ENCODE measurements at regions not wholly inside any gene's neighbourhood (a gene's known extent, or its start where the extent isn't known, plus 50 kb on each side); places are given as distances from the start of the nearest gene placed in this dataset.

DNA sequence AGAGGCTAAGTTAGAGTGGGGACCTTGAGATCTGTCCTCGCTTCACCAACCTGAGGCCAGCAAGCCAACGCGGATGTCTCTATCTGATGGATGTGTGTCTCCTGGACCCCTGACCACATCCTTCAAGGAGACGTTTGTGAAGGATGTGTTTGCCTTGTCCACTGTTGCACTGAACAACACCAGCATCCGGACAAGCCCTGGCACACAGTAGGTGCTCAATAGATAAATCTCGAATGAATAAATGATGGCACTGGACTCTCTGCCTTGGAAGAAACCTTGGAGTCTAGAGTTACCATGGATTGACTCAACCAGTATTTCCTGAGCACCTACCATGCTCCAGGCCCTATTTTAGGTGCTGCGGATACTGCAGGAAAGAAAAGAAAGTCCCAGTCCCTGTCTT, 97.7 kb upstream of the PTPN1 start:
- DNase-seq: no peak

DNA sequence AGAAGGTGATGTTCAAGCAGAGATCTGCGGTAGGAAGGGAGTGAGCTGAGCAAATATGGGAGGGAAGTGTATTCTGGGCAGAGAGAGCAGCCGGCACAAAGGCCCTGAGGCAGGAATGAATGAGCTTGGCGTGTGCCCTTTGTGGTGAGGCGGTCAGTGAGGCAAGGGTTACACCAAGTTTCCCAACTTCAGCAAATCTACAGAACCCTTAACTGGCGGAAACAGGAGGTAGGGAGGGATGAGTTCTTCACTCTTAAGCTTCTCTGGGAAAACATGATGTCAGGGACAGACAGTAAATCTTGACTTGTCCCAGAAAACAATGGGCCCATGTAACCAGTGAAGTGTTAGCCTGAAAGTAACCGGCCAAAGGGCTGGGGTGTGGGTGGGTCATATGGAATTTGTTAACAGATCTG, 97.1 kb upstream of the PTPN1 start:
- no peak for DNase-seq

DNA sequence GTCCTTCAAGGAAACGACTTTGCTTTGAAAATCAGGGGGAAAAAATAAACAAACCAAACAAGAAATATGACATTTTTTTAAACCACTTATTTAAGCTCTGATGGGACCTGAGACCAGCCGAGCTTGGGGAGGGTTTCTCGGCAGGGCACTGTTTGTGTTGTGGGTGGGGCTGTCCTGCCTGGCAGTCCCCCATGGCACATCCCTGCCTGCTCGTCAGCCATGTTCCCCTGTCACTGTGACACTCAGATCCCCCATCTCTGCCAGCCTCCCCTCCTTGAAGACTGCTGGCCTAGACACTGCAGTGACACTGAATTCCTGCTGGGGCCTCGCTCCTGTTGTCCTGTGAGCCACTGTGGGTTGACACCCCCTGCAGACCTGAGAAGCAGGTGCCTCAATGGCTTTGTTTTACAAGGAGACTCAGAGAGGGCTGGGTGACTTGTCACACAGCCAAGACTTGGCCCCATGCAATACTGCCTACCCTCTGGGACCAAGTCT, 95.1 kb upstream of the PTPN1 start:
- no peak for DNase-seq

DNA sequence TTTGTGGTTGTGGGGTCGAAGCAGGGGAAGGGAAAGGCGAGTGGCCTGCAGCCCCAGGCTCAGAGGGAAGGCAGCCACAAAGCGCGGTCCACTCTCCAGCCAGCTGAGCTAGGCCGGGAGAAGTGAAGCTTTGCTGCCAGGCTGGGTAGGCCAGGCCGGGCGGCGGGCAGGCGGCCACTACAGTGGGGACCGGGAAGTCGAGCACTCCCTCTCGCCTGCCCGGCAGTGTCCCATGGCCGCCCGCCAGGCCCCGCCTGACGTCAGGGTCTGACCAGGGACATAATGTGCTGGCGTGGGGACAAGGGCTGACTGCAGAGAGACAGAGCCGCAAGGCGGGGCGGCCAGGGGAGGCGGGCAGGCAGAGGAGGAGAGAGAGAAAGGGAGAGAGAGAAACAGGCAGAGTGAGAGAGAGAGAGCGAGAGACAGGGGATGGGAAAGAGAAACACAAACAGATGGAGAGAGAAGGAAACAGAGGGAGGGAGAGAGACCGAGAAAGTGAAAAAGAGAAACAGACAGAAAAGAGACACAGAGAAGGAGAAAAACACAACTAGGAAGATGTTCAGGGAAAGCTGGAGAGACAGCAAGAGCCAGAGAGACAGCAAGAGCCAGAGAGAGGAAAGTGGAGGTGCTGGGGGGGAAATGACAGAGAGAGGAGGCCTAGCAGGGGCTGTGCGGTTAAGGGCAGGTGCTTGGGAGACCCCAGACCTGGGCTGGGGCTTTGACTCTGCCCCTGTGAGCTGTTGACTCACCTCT, 94.5 kb upstream of the PTPN1 start:
- no peak for DNase-seq

DNA sequence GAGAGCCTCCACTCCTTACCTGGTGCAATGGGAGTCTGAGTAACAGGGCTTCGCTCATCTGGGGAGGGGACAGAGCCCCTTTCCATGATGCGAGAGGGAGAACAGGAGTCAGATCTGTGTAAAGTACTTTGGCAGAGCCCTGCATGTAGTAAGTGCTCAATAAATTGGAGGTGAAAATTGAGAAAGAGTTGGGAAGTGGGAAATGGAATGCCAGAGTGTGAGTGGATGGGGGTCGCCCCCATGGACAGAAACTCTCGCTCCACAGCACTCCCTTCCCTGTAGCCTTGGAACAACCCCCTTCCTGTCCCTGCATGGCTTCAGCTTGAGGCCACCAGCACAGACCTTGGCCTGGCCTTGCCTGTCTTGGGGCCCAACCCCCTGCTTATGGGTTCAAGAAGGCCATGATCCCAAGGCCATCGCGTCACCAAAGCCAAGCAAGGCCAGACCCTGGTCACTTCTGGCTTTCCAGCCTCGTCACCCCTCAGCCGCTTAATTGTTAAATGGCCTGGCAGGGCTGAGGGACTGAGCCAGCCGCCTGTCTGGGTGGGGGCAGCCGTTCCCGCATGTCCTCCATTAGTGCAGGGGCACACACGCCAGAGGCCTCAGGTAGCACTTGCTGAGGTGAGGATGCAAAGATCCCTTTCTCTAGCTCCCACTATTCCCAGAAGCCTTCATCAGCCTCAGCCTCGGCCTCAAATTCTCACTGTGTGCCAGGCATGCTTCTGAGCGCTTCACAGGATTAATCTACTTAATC, 93.7 kb upstream of the PTPN1 start:
- DNase-seq: no peak

DNA sequence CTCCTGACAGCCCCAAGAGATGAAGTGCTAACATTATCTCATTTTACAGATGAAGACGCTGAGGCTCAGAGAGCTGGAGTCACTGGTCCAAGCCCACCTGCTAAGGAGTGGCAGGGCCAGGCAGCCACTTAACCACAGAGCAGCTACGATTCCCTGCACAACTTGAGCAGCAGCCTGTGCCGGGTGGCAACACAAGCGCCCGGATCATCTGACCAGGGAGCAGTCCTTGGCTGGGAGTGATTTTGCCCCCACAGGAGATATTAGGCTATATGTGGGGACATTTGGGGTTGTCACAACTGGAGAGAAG, 93.2 kb upstream of the PTPN1 start:
- DNase-seq: no peak

DNA sequence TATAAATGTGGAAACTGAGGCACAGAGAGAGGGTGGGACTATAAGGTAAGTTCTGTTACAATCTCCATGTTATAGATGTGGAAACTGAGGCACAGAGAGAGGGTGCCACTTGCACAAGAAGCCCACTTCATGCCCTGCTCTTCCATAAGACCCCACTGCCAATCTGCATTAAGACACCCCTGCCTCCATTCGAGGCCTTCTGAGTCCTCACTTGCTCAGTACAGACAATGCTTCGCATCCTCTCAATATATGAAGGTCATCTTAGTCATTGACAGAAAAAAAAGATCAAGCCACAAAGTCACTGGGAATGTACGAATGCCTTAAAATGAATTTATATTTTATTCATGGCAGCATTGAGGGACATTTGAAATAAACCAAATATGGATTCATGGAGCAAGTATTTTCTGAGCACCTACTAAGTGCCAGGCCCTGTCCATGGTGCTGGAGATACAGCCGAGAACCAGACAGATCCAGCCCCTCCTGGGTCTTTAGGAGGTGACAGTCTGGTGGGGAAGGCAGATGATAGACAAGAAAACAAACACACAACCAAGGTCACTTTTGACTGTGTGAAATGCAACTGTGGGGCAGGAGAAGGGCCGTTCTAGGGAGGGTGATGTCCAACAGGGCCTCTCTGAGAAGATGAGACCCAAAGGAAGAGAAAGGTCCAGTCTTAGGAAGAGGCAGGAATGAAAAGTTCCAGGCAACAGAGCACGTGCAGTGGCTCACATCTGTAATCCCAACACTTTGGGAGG, 92.5 kb upstream of the PTPN1 start:
- DNase-seq: no peak

DNA sequence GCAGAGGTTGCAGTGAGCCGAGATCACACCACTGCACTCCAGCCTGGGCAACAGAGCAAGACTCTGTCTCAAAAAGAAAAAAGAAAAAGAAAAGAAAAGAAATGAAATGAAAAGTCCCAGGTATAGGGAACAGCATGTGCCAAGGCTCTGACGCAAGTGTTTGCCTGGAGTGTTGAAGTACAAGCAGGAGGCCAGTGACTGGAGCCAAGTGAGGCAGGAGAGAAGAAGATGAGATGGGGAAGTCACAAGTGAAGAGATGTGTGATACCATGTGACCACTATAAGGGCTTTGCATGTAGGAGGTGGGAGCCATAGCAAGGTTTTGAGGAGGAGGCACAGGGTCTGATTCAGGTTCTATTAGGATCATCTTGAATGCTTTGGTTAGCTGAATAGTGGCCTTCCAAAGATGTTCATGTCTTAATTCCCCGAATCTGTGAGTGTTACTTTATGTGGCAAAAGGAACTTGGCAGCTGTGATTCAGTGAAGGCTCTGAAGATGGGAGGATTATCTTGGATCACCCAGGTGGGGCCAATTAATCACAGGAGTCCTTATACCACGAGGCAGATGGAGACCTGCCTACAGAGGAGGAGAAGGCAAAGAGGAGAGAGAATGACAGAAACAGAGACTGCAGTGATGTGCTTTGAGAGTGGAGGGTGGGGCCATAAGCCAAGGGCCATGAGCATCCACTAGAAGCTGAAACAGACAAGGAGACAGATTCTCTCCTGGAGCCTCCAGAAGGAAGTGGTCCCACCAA, 91.1 kb upstream of the PTPN1 start:
- DNase-seq: no peak

DNA sequence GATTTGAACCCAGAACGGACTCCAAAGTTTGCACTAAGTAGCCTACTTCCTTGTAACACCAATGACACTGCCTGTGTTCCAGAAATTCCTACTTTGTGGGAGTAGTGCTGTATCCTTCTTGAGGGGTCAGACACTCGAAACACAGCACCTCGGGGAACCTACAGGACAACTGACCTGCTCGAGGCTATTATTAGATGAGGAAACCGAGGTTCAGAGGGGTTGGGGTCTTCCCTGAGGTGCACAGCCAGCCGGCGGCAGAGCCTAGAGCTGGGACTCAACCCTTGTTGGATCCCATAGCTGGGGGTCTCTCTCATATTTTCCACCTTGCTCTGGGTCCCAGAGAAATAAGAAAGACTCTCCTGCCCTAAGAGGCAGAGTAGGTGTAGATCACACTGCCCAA, 89.8 kb upstream of the PTPN1 start:
- no peak for DNase-seq

DNA sequence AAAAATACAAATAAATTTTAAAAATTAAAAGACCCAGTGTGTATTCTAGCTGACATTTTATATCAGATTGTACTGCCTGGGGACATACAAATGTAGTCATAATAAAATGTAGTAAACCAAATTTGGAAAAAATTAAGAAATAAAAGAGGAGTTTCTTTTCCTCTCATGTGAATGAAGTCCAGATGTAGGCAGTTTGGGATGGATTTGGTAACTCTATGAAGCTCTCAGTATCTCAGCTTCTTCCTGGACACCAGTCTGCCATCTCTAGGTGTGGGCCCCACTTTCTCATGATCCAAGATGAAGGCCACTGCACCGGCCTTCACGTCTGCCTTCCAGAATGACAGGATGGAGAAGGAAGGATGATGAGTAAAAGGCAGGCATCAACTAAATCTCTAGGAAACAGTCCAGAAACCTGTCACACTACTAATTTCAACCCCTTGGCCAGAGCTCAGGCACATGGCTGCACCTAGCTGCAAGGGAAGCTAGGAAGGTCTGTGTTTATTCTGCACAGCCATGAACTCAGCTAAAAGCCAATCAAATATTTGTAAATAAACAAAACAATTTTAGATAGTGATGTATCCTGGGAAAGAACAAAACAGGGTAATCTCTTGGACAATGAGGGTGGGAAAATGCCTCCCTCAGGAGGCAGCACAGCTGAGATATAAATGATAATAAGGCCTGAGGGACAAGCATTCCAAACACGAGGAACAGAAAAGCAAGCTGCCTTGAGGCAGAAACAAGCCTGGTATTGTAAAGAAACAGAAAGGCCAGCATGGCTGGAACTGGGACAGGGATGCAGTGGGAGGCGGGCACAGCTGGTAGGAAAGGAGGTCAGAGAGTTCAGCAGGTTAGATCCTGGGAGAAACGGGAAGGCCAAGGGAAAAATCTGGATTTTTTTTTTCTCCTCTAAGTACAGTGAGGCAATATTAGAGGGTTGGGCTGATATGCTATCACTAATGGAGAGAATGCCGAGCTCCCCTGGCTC, 88.5 kb upstream of the PTPN1 start:
- no peak for DNase-seq

DNA sequence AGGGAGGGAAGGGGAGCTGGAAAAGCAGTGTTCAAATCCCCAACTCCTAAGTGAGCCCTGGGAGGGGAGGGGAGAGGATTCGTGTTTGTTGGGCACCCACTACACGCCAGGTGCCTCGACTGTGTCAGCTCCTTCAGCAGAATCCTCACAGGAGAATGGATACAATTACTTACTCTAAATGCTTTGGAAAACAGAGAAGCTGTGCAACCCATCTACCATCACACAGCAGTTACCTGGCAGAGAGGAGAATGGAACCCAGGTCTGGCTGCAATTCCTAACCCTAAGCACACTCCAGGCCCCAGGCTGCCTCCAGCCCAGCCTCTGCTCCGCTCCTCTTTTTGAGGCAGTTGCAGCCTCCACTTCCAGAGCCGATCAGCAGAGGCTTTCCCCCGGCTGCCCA, 86.4 kb upstream of the PTPN1 start:
- DNase-seq: no peak

DNA sequence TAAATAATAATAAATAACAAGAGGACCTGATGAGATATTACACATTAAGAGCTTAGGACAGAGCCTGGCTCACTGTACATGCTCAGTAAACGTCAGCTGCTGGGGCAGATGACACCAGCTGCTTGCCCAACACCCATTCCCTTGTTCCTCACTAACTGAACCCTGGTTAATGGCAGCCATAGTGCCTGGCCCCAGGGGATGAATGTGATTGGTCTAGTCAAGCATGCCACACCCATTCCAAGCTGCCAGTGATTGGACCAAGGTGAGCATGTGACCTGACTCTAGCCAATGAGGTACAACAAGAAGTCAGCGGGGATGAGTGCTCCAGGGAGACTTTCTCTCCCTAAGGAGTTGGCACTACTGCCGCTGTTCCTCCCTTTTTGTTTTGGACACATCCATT, 85.1 kb upstream of the PTPN1 start:
- DNase-seq: no peak

DNA sequence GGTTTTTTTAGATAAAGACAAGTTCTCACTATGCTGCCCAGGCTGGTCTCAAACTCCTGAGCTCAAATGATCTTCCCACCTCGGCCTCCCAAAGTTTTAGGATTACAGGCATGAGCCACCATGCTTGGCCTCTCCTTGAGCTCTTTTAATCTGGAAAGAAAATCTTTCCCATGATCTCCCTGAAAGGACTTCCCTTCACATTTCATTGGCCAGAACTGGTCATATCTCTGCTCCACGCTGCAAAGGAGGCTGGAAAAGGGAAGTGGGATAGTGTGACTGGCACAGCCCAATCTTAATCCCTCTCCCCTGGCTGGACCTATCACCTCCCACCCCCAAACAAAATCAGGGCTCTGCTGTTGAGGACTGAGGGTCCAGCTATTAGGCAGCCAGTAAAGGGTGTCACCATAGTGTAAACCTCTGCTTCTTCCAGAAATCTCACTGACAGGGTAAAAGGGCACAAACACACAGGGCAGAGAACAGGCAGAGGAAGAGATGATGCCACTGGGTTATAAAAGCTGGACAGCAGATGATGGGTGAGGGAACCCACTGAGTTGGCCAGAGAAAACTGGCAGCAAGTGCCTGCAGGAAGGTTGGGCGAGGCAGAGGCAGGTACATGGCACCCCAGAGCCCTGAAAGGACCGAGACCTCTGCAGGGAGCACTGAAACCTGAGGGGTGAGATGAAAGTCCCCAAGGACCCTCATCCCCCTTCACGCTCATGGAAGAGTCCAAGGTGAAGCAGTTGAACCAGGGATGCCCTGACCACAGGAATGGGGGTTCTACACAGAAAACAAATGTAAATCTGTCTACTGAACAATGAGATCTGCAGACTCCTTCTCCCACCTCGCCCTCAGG, 83.1 kb upstream of the PTPN1 start:
- DNase-seq: no peak

DNA sequence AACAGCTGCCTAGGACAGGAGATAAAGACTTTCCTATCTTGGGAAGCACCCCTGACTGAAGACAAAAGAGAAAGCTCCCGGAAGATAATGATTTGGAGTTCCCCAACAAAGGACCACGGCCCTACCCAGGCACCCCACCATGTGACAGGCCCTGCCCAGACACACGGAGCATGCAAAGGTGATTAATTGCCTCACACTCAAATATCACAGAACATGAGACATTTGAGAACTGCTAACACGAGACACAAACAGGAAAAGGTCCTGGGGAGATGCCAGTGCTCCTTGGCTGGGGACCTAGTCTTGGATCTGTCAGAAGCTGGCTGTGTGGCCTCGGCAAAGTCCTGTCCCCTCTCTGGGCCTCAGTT, 82.5 kb upstream of the PTPN1 start:
- DNase-seq: no peak

DNA sequence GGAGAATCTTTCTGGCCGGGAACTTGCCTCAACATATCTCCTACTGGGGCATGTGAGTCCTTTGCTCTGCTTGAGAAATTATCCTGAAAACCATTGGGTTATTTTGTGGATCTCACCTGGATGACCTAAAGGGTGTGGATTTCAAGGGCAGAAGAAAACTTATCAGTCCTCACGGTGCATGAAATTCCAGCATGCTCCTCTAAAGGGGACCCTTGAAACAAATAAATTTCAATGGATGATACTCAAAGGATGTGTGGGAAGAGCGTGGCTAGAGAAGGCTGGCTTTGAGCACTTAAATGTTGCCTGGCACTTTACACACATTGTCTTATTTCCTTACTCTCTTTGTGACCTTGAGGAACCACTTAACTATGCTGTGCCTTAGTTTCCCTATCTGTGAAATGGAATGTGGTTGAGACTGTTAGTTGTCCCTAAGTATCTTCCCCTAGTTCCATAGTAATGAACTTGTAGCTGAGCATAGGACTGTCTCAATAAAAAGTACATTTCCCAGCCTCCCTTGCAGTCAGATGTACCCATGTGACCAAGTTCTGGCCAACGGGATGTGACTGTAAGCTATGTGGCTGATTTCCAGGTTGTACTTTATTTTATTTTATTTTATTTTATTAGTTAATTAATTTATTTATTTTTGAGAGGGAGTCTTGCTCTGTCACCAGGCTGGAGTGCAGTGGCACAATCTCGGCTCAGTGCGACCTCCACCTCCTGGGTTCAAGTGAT, 81.9 kb upstream of the PTPN1 start:
- DNase-seq: no peak

DNA sequence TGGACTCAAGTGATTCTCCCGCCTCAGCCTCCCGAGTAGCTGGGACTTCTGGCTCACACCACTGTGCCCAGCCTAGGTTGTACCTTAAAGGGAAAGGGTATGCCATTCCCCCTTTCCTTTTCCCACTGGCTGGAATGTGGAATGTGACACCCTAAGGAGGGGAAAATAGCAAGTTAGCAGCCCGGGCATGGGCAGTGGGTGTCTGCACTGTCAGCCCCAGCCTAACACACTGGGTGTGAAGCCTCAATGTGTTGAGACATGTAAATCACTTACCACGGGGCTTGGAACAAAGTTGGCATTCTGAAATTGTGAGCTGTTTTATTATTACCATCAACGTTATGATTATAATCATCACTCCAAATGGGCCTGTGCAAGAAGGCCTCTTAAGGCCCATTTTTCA, 80.8 kb upstream of the PTPN1 start:
- DNase-seq: no peak

DNA sequence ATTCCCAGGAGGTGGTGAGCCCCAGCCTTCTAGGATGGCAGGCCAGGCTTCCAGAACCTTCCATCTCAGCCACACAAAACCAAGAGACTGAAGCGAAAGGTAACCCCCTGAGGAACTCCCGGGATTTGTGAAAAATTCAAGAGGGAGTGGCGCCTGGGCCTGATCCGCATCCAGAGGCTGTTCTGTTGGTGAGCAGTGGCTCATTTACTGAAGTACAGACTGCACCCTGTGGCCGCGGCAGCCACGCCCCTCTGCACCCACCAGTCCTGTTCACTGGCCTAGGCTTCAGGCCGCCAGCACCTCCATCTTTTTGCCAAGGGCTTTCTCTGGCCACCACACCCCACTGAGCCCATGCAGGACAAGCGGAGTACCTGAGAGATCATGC, 79.1 kb upstream of the PTPN1 start:
- DNase-seq: no peak

DNA sequence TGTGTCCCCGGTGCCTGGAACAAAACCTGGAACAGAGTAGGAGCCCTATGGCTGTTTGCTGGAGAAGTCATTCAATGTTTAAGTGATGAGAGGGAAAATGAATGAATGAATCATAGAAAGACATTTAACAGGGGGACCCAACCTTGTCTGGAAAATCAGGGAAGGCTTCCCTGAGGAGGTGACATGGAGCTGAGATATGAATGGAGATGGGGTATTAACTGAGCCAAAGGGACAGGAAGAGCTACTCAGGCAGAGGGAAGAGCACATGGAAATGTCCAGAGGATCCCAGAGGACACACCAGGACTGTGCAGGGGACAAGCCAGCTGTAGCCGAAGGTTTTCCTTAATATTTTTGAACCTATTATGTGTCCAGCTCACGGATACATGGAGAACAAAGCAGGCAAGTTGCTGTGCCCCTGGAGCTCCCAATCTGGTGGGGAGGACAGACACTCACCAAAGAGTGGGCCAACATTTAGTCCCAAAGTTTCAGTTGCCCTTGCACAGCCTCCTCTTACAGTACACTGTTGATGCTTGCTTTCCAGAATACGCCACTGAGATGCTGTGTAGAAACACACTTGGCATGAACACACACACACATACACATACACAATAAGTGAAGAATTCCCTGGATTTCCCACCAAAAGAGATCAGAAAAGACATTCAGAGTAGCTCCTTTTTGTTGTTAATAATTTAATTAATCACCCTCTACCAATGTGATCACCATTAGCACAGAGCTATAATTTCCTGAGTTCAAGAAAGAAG, 77.0 kb upstream of the PTPN1 start:
- no peak for DNase-seq

DNA sequence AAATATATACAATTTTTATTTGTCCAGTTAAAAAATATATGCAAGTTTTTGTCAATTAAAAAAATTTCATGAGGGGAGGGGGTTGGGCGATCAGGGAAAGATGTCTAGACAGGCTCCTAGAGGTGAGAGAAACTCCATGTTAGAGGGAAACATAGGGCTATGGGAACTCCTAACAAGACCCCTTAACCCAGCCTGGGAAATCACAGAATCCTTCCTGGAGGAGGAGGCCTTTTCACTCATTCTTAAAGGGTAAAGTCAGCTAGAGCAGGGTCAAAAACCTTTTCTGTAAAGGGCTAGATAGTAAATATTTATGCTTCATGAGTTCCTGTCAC, 75.9 kb upstream of the PTPN1 start:
- DNase-seq: no peak
